ENCODE measurements at regions not wholly inside any gene's neighbourhood (a gene's known extent, or its start where the extent isn't known, plus 50 kb on each side); places are given as distances from the start of the nearest gene placed in this dataset.
"Not testable (repeated sequence)": the region's sequence is repeated elsewhere in the genome, so short reads cannot be mapped to it uniquely, and the experiment has no call there.

DNA sequence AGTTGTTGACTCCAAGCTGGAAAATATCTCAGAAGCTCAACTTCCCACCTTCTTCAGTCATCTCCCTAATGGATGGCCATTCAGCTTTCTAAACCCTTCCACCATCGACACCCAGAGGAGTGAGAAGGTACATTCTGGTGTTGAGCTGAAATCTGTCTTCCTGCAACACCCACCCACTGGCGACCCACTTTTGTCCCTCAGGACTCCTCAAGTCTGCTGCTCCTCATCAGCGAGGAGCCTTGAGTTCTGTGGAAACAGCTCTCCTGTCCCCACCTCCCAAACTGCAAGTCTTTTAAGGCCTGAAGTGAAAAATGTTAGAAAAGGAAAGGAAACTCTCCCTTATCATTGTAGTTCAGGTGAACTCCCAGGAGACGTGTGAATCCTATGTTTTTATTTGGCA, 111.5 kb upstream of the HAND1 start:
- Histone ChIP-seq H3K27ac (ENCODE audit: low read depth in 1 of 2, low read length in 2 of 2) (no peak overlapping the region), H3K9me3 (ENCODE audit: control insufficient read depth in 4 of 4, low read length in 3 of 4) (no peaks in the 10 kb centered on the region), H3K36me3 (ENCODE audit: control insufficient read depth in 4 of 4, insufficient read depth in 3 of 4, low read depth in 1 of 4, low read length in 3 of 4) (no peaks in the 10 kb centered on the region), H3K9ac (ENCODE audit: low read depth in 1 of 2, low read length in 2 of 2) (no peak overlapping the region), H3K4me1 (ENCODE audit: control insufficient read depth in 4 of 4, insufficient read depth in 4 of 4, low read length in 3 of 4) (no peaks in the 10 kb centered on the region), H3K27me3 (ENCODE audit: control insufficient read depth in 4 of 4, insufficient read depth in 4 of 4, low read length in 3 of 4) (no peaks in the 10 kb centered on the region), H3K4me3 (ENCODE audit: low read depth in 1 of 3, low read length in 3 of 3) (no peak overlapping the region)
- TF ChIP-seq, protein P1, sequence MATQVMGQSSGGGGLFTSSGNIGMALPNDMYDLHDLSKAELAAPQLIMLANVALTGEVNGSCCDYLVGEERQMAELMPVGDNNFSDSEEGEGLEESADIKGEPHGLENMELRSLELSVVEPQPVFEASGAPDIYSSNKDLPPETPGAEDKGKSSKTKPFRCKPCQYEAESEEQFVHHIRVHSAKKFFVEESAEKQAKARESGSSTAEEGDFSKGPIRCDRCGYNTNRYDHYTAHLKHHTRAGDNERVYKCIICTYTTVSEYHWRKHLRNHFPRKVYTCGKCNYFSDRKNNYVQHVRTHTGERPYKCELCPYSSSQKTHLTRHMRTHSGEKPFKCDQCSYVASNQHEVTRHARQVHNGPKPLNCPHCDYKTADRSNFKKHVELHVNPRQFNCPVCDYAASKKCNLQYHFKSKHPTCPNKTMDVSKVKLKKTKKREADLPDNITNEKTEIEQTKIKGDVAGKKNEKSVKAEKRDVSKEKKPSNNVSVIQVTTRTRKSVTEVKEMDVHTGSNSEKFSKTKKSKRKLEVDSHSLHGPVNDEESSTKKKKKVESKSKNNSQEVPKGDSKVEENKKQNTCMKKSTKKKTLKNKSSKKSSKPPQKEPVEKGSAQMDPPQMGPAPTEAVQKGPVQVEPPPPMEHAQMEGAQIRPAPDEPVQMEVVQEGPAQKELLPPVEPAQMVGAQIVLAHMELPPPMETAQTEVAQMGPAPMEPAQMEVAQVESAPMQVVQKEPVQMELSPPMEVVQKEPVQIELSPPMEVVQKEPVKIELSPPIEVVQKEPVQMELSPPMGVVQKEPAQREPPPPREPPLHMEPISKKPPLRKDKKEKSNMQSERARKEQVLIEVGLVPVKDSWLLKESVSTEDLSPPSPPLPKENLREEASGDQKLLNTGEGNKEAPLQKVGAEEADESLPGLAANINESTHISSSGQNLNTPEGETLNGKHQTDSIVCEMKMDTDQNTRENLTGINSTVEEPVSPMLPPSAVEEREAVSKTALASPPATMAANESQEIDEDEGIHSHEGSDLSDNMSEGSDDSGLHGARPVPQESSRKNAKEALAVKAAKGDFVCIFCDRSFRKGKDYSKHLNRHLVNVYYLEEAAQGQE (IDR thresholded peaks at IDR 0.05), result no peak
- TF ChIP-seq TAF1 (conservative IDR thresholded peaks at IDR 0.05), result no peak
- TF ChIP-seq HNF4G (IDR thresholded peaks at IDR 0.05), result no peak
- no peak for TF ChIP-seq NR2F2 (IDR thresholded peaks at IDR 0.05)
- no peak for TF ChIP-seq YY1 (IDR thresholded peaks at IDR 0.05)
- TF ChIP-seq, protein P2, sequence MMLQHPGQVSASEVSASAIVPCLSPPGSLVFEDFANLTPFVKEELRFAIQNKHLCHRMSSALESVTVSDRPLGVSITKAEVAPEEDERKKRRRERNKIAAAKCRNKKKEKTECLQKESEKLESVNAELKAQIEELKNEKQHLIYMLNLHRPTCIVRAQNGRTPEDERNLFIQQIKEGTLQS (IDR thresholded peaks at IDR 0.05), result no peak
- TF ChIP-seq FOXA2 (IDR thresholded peaks at IDR 0.05), result no peak
- TF ChIP-seq FOXA1 (IDR thresholded peaks at IDR 0.05), result no peak
- TF ChIP-seq, protein P3, sequence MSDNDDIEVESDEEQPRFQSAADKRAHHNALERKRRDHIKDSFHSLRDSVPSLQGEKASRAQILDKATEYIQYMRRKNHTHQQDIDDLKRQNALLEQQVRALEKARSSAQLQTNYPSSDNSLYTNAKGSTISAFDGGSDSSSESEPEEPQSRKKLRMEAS (IDR thresholded peaks at IDR 0.05), result no peak
- TF ChIP-seq HNF4A (conservative IDR thresholded peaks at IDR 0.05), result no peak
- TF ChIP-seq SP1 (IDR thresholded peaks at IDR 0.05), result no peak
- TF ChIP-seq RAD21 (IDR thresholded peaks at IDR 0.05), result no peak
- TF ChIP-seq, protein P4, sequence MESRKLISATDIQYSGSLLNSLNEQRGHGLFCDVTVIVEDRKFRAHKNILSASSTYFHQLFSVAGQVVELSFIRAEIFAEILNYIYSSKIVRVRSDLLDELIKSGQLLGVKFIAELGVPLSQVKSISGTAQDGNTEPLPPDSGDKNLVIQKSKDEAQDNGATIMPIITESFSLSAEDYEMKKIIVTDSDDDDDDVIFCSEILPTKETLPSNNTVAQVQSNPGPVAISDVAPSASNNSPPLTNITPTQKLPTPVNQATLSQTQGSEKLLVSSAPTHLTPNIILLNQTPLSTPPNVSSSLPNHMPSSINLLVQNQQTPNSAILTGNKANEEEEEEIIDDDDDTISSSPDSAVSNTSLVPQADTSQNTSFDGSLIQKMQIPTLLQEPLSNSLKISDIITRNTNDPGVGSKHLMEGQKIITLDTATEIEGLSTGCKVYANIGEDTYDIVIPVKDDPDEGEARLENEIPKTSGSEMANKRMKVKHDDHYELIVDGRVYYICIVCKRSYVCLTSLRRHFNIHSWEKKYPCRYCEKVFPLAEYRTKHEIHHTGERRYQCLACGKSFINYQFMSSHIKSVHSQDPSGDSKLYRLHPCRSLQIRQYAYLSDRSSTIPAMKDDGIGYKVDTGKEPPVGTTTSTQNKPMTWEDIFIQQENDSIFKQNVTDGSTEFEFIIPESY (IDR thresholded peaks at IDR 0.05), result no peak
- no peak for TF ChIP-seq RXRA (IDR thresholded peaks at IDR 0.05)
- TF ChIP-seq, protein P5, sequence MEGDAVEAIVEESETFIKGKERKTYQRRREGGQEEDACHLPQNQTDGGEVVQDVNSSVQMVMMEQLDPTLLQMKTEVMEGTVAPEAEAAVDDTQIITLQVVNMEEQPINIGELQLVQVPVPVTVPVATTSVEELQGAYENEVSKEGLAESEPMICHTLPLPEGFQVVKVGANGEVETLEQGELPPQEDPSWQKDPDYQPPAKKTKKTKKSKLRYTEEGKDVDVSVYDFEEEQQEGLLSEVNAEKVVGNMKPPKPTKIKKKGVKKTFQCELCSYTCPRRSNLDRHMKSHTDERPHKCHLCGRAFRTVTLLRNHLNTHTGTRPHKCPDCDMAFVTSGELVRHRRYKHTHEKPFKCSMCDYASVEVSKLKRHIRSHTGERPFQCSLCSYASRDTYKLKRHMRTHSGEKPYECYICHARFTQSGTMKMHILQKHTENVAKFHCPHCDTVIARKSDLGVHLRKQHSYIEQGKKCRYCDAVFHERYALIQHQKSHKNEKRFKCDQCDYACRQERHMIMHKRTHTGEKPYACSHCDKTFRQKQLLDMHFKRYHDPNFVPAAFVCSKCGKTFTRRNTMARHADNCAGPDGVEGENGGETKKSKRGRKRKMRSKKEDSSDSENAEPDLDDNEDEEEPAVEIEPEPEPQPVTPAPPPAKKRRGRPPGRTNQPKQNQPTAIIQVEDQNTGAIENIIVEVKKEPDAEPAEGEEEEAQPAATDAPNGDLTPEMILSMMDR (IDR thresholded peaks at IDR 0.05; ENCODE audit: low read depth, low read length, missing input control), result no peak
- TF ChIP-seq GABPA (IDR thresholded peaks at IDR 0.05 in 1 of 2, conservative IDR thresholded peaks at IDR 0.05 in 1 of 2), result no peak
- no peak for TF ChIP-seq EGR1 (IDR thresholded peaks at IDR 0.05; ENCODE audit: low read depth in 2 of 2)
- no peak for TF ChIP-seq JUND (IDR thresholded peaks at IDR 0.05)
- 82% methylated on average over 4 of the region's 4 CpGs for WGBS
- no peak for DNase-seq (ENCODE audit: low spot score)

DNA sequence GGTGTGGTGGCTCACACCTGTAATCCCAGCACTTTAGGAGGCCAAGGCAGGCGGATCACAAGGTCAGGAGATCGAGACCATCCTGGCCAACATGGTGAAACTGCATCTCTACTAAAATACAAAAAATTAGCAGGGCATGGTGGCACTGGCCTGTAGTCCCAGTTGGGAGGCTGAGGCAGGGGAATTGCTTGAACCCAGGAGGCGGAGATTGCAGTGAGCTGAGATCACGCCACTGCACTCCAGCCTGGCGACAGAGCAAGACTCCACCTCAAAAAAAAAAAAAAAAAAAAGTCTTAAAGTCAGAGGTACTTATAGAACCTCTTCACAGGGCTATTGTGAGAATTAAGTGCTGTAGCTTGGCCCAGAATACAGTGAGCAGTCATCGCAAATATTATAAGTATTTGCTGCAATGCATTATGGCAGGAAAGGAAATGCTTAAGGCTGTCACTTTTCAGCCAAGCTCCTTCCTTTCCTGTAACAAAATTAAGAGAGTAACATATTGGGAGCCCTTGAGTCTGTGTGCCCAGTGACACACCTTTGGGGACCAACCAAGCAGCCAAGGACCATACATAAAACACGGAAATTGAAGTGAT, 110.9 kb upstream of the HAND1 start:
- H3K9me3 ChIP-seq (ENCODE audit: control insufficient read depth in 4 of 4, low read length in 3 of 4); H3K27ac ChIP-seq (ENCODE audit: low read depth in 1 of 2, low read length in 2 of 2); H3K4me1 ChIP-seq (ENCODE audit: control insufficient read depth in 4 of 4, insufficient read depth in 4 of 4, low read length in 3 of 4); H3K27me3 ChIP-seq (ENCODE audit: control insufficient read depth in 4 of 4, insufficient read depth in 4 of 4, low read length in 3 of 4); H3K4me3 ChIP-seq (ENCODE audit: low read depth in 1 of 3, low read length in 3 of 3); H3K36me3 ChIP-seq (ENCODE audit: control insufficient read depth in 4 of 4, insufficient read depth in 3 of 4, low read depth in 1 of 4, low read length in 3 of 4); H3K9ac ChIP-seq (ENCODE audit: low read depth in 1 of 2, low read length in 2 of 2); DNase-seq (ENCODE audit: low spot score): not testable (repeated sequence)
- 90% methylated on average over 7 of the region's 7 CpGs for WGBS

Measured in liver (tissue), 8 donors.